ENCODE measurements at regions not wholly inside any gene's neighbourhood (a gene's known extent, or its start where the extent isn't known, plus 50 kb on each side); places are given as distances from the start of the nearest gene placed in this dataset.

- TF ChIP-seq SUZ12 (IDR thresholded peaks at IDR 0.05) = no peak
- TF ChIP-seq ELF4 (IDR thresholded peaks at IDR 0.05) = no peak
- no peak for TF ChIP-seq FOXA1 (IDR thresholded peaks at IDR 0.05)
- TF ChIP-seq TARDBP (IDR thresholded peaks at IDR 0.05) = no peak
- no peak for TF ChIP-seq FOXM1 (IDR thresholded peaks at IDR 0.05; ENCODE audit: borderline replicate concordance)
- no peak for TF ChIP-seq ZNF384 (IDR thresholded peaks at IDR 0.05)
- no peak for TF ChIP-seq NFRKB (IDR thresholded peaks at IDR 0.05)
- no peak for TF ChIP-seq FOXK2 (IDR thresholded peaks at IDR 0.05)
- TF ChIP-seq, protein P1, sequence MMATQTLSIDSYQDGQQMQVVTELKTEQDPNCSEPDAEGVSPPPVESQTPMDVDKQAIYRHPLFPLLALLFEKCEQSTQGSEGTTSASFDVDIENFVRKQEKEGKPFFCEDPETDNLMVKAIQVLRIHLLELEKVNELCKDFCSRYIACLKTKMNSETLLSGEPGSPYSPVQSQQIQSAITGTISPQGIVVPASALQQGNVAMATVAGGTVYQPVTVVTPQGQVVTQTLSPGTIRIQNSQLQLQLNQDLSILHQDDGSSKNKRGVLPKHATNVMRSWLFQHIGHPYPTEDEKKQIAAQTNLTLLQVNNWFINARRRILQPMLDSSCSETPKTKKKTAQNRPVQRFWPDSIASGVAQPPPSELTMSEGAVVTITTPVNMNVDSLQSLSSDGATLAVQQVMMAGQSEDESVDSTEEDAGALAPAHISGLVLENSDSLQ (IDR thresholded peaks at IDR 0.05) = no peak
- TF ChIP-seq L3MBTL2 (conservative IDR thresholded peaks at IDR 0.05) = no peak
Observed at GRCh38 chr3:83230841-83231240, 1469.4 kb upstream of the GBE1 start.

Measured in HEK293T (cell line).